ENCODE measurements at regions not wholly inside any gene's neighbourhood (a gene's known extent, or its start where the extent isn't known, plus 50 kb on each side); places are given as distances from the start of the nearest gene placed in this dataset.

GRCh38 chr4:63869370-63869769 is 539.9 kb downstream of the TECRL start:
- BruUV-seq (replicated peaks) = no TSS peak
- intact Hi-C loops (cut with micrococcal nuclease; ENCODE audit: unreplicated experiment) = no loop called here
- no peak for TF ChIP-seq CTCF (conservative IDR thresholded peaks at IDR 0.05; ENCODE audit: low read length)
- TF ChIP-seq EZH2phosphoT487 (IDR thresholded peaks at IDR 0.05; ENCODE audit: borderline replicate concordance, low read depth, low read length) = no peak
- no peak overlapping the region for H3K4me2 ChIP-seq (ENCODE audit: low read length)
- no peak overlapping the region for H3K27ac ChIP-seq (ENCODE audit: low read depth, low read length, poor library complexity, severe bottlenecking)
- H2AFZ ChIP-seq (ENCODE audit: low read length) = no peak overlapping the region
- ChIA-PET CTCF (ENCODE audit: unreplicated experiment) (no interaction called here), POLR2A (no interaction called here)
- no peaks in the 10 kb centered on the region for H3K79me2 ChIP-seq (ENCODE audit: insufficient read depth, low read depth, low read length)
- H3K9me2 ChIP-seq (ENCODE audit: insufficient read depth, low read length) = no peaks in the 10 kb centered on the region
- no peak overlapping the region for H3K4me3 ChIP-seq (ENCODE audit: low read depth, low read length, poor library complexity, severe bottlenecking)
- no peaks in the 10 kb centered on the region for H3K36me3 ChIP-seq (ENCODE audit: insufficient read depth, low read length)
- no peaks in the 10 kb centered on the region for H4K20me1 ChIP-seq (ENCODE audit: insufficient read depth, low read length)
- no peaks in the 10 kb centered on the region for H3K4me1 ChIP-seq (ENCODE audit: insufficient read depth, low read length, poor library complexity, severe bottlenecking)
- no peak for DNase-seq (ENCODE audit: low spot score)
- H3K9me3 ChIP-seq (ENCODE audit: low read length) = no peaks in the 10 kb centered on the region; the same call in 1 of the 2 replicates

DNA sequence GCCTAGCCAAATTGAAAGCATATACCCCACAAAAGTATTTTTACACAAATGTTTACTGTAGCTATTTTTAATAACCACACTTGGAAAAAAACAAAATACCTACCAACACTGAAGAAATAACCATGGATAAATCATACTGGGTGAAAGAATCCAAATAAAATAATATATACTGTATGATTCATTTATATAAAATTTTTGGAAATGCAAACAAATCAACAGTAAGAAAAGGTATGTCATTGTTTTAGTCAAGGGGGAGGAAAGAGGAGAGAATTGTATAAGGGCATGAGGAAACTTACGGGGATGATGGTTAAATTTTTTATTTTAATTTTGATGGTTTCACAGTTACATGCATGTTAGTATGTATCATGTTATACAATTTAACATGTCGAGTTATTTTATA is 557.8 kb downstream of the TECRL start:
- CTCF ChIA-PET (ENCODE audit: unreplicated experiment) = no interaction called here
- Histone ChIP-seq H3K79me2 (ENCODE audit: insufficient read depth, low read depth, low read length) (no peaks in the 10 kb centered on the region), H4K20me1 (ENCODE audit: insufficient read depth, low read length) (no peaks in the 10 kb centered on the region), H3K9me3 (ENCODE audit: low read length) (no peaks in the 10 kb centered on the region), H3K4me2 (ENCODE audit: low read length) (no peak overlapping the region), H3K4me1 (ENCODE audit: insufficient read depth, low read length, poor library complexity, severe bottlenecking) (no peaks in the 10 kb centered on the region), H2AFZ (ENCODE audit: low read length) (no peak overlapping the region), H3K4me3 (ENCODE audit: low read depth, low read length, poor library complexity, severe bottlenecking) (no peak overlapping the region), H3K36me3 (ENCODE audit: insufficient read depth, low read length) (no peaks in the 10 kb centered on the region), H3K27ac (ENCODE audit: low read depth, low read length, poor library complexity, severe bottlenecking) (no peak overlapping the region), H3K9me2 (ENCODE audit: insufficient read depth, low read length) (no peaks in the 10 kb centered on the region)
- POLR2A ChIA-PET = no interaction called here
- intact Hi-C loops (cut with micrococcal nuclease; ENCODE audit: unreplicated experiment) = no loop called here
- TF ChIP-seq CTCF (conservative IDR thresholded peaks at IDR 0.05; ENCODE audit: low read length) = no peak
- no peak for TF ChIP-seq EZH2phosphoT487 (IDR thresholded peaks at IDR 0.05; ENCODE audit: borderline replicate concordance, low read depth, low read length)
- no peak for DNase-seq (ENCODE audit: low spot score)
- no TSS peak for BruUV-seq (replicated peaks)

- H3K4me2 ChIP-seq (ENCODE audit: low read length) = no peak overlapping the region
- CTCF ChIA-PET (ENCODE audit: unreplicated experiment) = no interaction called here
- no peak for DNase-seq (ENCODE audit: low spot score)
- no peaks in the 10 kb centered on the region for H3K79me2 ChIP-seq (ENCODE audit: insufficient read depth, low read depth, low read length)
- TF ChIP-seq CTCF (conservative IDR thresholded peaks at IDR 0.05; ENCODE audit: low read length) (no peak), EZH2phosphoT487 (IDR thresholded peaks at IDR 0.05; ENCODE audit: borderline replicate concordance, low read depth, low read length) (no peak)
- POLR2A ChIA-PET = interaction anchor here (0.6 kb wide), 1 partner anchor 1484 kb away, joined by 3 read pairs; no protein-coding TSS in a partner anchor
- no peak overlapping the region for H2AFZ ChIP-seq (ENCODE audit: low read length)
- BruUV-seq (replicated peaks) = no TSS peak
- H3K4me3 ChIP-seq (ENCODE audit: low read depth, low read length, poor library complexity, severe bottlenecking) = no peak overlapping the region
- no peaks in the 10 kb centered on the region for H3K9me3 ChIP-seq (ENCODE audit: low read length)
- H3K9me2 ChIP-seq (ENCODE audit: insufficient read depth, low read length) = no peaks in the 10 kb centered on the region
- H3K4me1 ChIP-seq (ENCODE audit: insufficient read depth, low read length, poor library complexity, severe bottlenecking) = no peaks in the 10 kb centered on the region
- H4K20me1 ChIP-seq (ENCODE audit: insufficient read depth, low read length) = no peaks in the 10 kb centered on the region
- intact Hi-C loops (cut with micrococcal nuclease; ENCODE audit: unreplicated experiment) = no loop called here
- H3K27ac ChIP-seq (ENCODE audit: low read depth, low read length, poor library complexity, severe bottlenecking) = no peak overlapping the region
- no peaks in the 10 kb centered on the region for H3K36me3 ChIP-seq (ENCODE audit: insufficient read depth, low read length)
Measured at GRCh38 chr4:63841266-63841665, 568.0 kb downstream of the TECRL start.

Measured in OCI-LY7 (cell line).